Endothelial cell of umbilical vein (primary cell): ENCODE measurements at regions not wholly inside any gene's neighbourhood (a gene's known extent, or its start where the extent isn't known, plus 50 kb on each side); places are given as distances from the start of the nearest gene placed in this dataset.
"Not testable (repeated sequence)": the region's sequence is repeated elsewhere in the genome, so short reads cannot be mapped to it uniquely, and the experiment has no call there.

Source experiments
- BruUV-seq: library from RNA; stranded (reverse); fragments of 400-500 nt; replicated peaks from 2 replicates; lab custom pipeline; 2021; lab: Mats Ljungman, UMichigan
- CTCF ChIA-PET: fragments of 300-600, 350-600 bp; sonication (Branson Sonifier 250); formaldehyde crosslinking; loops from one replicate; lab custom pipeline; 2021; ENCODE audit warnings: antibody characterized with exemption, inconsistent platforms; lab: Charles Lee
- POLR2A ChIA-PET: fragments of 300-600, 350-600 bp; sonication (Branson Sonifier 250); formaldehyde crosslinking; loops from one replicate; lab custom pipeline; 2021; ENCODE audit warnings: antibody characterized with exemption, inconsistent platforms; lab: Charles Lee
- DNase-seq: peaks from one replicate; pipeline ENCODE4 v3.0.0-alpha.2; 2011; ENCODE audit warnings: low read depth, low spot score
- FAIRE-seq: peaks from 2 replicates; lab custom pipeline; 2011; peaks lifted over from hg19 to GRCh38; lab: Jason Lieb, UNC
- H2AFZ ChIP-seq: 2 replicates; pipeline ENCODE4 v1.6.0; 2012; ENCODE audit warnings: low read depth, low read length, control low read depth, inconsistent platforms
- H3K27ac ChIP-seq: 2 replicates; pipeline ENCODE4 v1.5.1; 2011; ENCODE audit warnings: low read depth, mild to moderate bottlenecking, control low read depth, low read length, moderate library complexity; ENCODE audit not compliant: insufficient read depth
- H3K27me3 ChIP-seq, 2 experiments: 2 replicates each; pipeline versions ENCODE4 v1.6.0 to v1.6.1; 2011; ENCODE audit warnings: low read length in 2 of 2, mixed read lengths in 1 of 2; ENCODE audit not compliant: control insufficient read depth in 2 of 2, insufficient read depth in 2 of 2
- H3K36me3 ChIP-seq, 2 experiments: 2 replicates in 1 of 2; 3 replicates in 1 of 2; pipeline ENCODE4 v1.5.1; 2011; ENCODE audit warnings: low read length in 2 of 2, mild to moderate bottlenecking in 1 of 2, moderate library complexity in 1 of 2; ENCODE audit not compliant: control insufficient read depth in 2 of 2, insufficient read depth in 2 of 2; ENCODE audit errors: extremely low read depth in 1 of 2
- H3K4me1 ChIP-seq: 3 replicates; pipeline ENCODE4 v1.5.1; 2011; ENCODE audit warnings: mild to moderate bottlenecking, low read length; ENCODE audit not compliant: control insufficient read depth, insufficient read depth; ENCODE audit errors: extremely low read depth
- H3K4me2 ChIP-seq: 2 replicates; pipeline ENCODE4 v1.6.1; 2011; ENCODE audit warnings: low read length, control low read depth, mixed read lengths; ENCODE audit not compliant: insufficient read depth
- H3K4me3 ChIP-seq, 3 experiments: fragments of 200-600 bp in 1 of 3; sonication (generic), shearing (Covaris generic) in 1 of 3; replicated peaks in 1 of 3; 2 replicates each; pipeline ENCODE4 v1.5.1; 2011 to 2016; ENCODE audit warnings: control low read depth in 3 of 3, low read length in 3 of 3, mild to moderate bottlenecking in 2 of 3, inconsistent platforms in 1 of 3, low read depth in 1 of 3, moderate library complexity in 1 of 3; ENCODE audit not compliant: insufficient read depth in 1 of 3
- H3K79me2 ChIP-seq: 2 replicates; pipeline ENCODE4 v1.6.0; 2012; ENCODE audit warnings: low read length, inconsistent platforms; ENCODE audit not compliant: control insufficient read depth, insufficient read depth
- H3K9ac ChIP-seq: replicated peaks from 2 replicates; pipeline ENCODE3; 2011; ENCODE audit warnings: low read length, control low read depth; ENCODE audit not compliant: insufficient read depth; ENCODE audit errors: extremely low read depth
- H3K9me1 ChIP-seq: replicated peaks from 3 replicates; pipeline ENCODE4 v1.6.0; 2011; ENCODE audit warnings: mild to moderate bottlenecking, low read length; ENCODE audit not compliant: control insufficient read depth, insufficient read depth; ENCODE audit errors: extremely low read depth
- H3K9me3 ChIP-seq: replicated peaks from 2 replicates; pipeline ENCODE4 v1.5.1; 2012; ENCODE audit warnings: low read length, inconsistent platforms; ENCODE audit not compliant: control insufficient read depth, insufficient read depth
- H4K20me1 ChIP-seq: replicated peaks from 2 replicates; pipeline ENCODE3; 2011; ENCODE audit warnings: mild to moderate bottlenecking, low read length; ENCODE audit not compliant: control insufficient read depth, insufficient read depth; ENCODE audit errors: extremely low read depth
- CTCF ChIP-seq, 2 donors: IDR thresholded peaks; 1 replicate in 1 of 2; 2 replicates in 1 of 2; pipeline ENCODE4 v1.5.1; 2011; ENCODE audit warnings: low read length in 2 of 2, mild to moderate bottlenecking in 2 of 2, moderate library complexity in 2 of 2, control low read depth in 1 of 2, inconsistent platforms in 1 of 2, low read depth in 1 of 2; ENCODE audit not compliant: insufficient read depth in 1 of 2; ENCODE audit errors: extremely low read depth in 1 of 2
- EZH2 ChIP-seq: IDR thresholded peaks from 2 replicates; pipeline ENCODE4 v1.6.1; 2012; ENCODE audit warnings: borderline replicate concordance, low read depth, mild to moderate bottlenecking, moderate library complexity, low read length, inconsistent platforms; ENCODE audit not compliant: severe bottlenecking
- FOS ChIP-seq: IDR thresholded peaks from 2 replicates; pipeline ENCODE4 v1.6.1; 2011; ENCODE audit warnings: mild to moderate bottlenecking, low read length, moderate library complexity, borderline replicate concordance; ENCODE audit not compliant: insufficient read depth
- GATA2 ChIP-seq: IDR thresholded peaks from 2 replicates; pipeline ENCODE4 v1.7.0; 2011; ENCODE audit warnings: low read depth, mild to moderate bottlenecking, moderate library complexity, mixed read lengths, low read length; ENCODE audit not compliant: insufficient read length, insufficient read depth
- JUN ChIP-seq: IDR thresholded peaks from 2 replicates; pipeline ENCODE4 v1.6.1; 2011; ENCODE audit warnings: borderline replicate concordance, low read depth; ENCODE audit not compliant: insufficient read length, insufficient read depth
- MAX ChIP-seq: IDR thresholded peaks from 2 replicates; pipeline ENCODE4 v1.6.1; 2011; ENCODE audit not compliant: insufficient read depth, insufficient read length
- MYC ChIP-seq: IDR thresholded peaks from one replicate; pipeline ENCODE4 v1.6.1; 2011; ENCODE audit warnings: mild to moderate bottlenecking, low read depth, low read length
- POLR2A ChIP-seq: IDR thresholded peaks from 2 replicates; pipeline ENCODE4 v1.6.1; 2012; ENCODE audit warnings: low read depth, mild to moderate bottlenecking, control low read depth, low read length
- POLR2AphosphoS5 ChIP-seq: IDR thresholded peaks from 2 replicates; pipeline ENCODE4 v1.6.1; 2012; ENCODE audit warnings: low read depth, mild to moderate bottlenecking, control low read depth, low read length, moderate library complexity; ENCODE audit not compliant: insufficient read depth
- dilution Hi-C: fragments of 300-500 bp; cut with MboI; formaldehyde crosslinking; loops from one replicate; pipeline ENCODE4 v1.15.0; 2019; ENCODE audit warnings: low sequenced_read_pairs; ENCODE audit not compliant: extremely low pct_ligation_motif_present
- intact Hi-C: fragments of 100-400 bp; cut with micrococcal nuclease; formaldehyde crosslinking; loops from one replicate; pipeline ENCODE4 v1.10.0; 2022

- H3K27ac ChIP-seq, H3K9me3 ChIP-seq, H3K9me1 ChIP-seq, DNase-seq, H4K20me1 ChIP-seq, POLR2A ChIA-PET, FAIRE-seq, H3K36me3 ChIP-seq, BruUV-seq, H3K27me3 ChIP-seq, H3K79me2 ChIP-seq, H3K9ac ChIP-seq, H2AFZ ChIP-seq, H3K4me1 ChIP-seq, dilution Hi-C loops, intact Hi-C loops, H3K4me3 ChIP-seq, H3K4me2 ChIP-seq: not testable (repeated sequence)
- CTCF ChIA-PET, result interaction anchor here (1.4 kb wide), 1 partner anchor 16 kb away, joined by 3 read pairs; no protein-coding TSS in a partner anchor
Measured at GRCh38 chr13:79887278-79887677, 406.3 kb downstream of the NDFIP2 start.

- no peak overlapping the region for H2AFZ ChIP-seq
- intact Hi-C loops (no loop called here), dilution Hi-C loops (no loop called here)
- no peak for FAIRE-seq
- H4K20me1 ChIP-seq, result no peaks in the 10 kb centered on the region
- H3K4me3 ChIP-seq, result no peak overlapping the region
- BruUV-seq, result no TSS peak
- no peak overlapping the region for H3K27ac ChIP-seq
- ChIA-PET CTCF (interaction anchor here (1.4 kb wide), 2 partner anchors 12 to 15 kb away, joined by 3 to 5 read pairs; no protein-coding TSS in a partner anchor), POLR2A (no interaction called here)
- H3K27me3 ChIP-seq, result no peaks in the 10 kb centered on the region
- H3K4me2 ChIP-seq, result no peak overlapping the region
- no peaks in the 10 kb centered on the region for H3K4me1 ChIP-seq
- H3K79me2 ChIP-seq, result no peaks in the 10 kb centered on the region
- no peak overlapping the region for H3K9ac ChIP-seq
- no peaks in the 10 kb centered on the region for H3K36me3 ChIP-seq
- no peak for TF ChIP-seq CTCF (IDR thresholded peaks at IDR 0.05; ENCODE audit: extremely low read depth in 1 of 2, insufficient read depth in 1 of 2, low read depth in 1 of 2, low read length in 2 of 2)
- TF ChIP-seq EZH2, result no peak
- no peak for TF ChIP-seq MYC
- TF ChIP-seq POLR2AphosphoS5, result no peak
- no peak for TF ChIP-seq POLR2A
- TF ChIP-seq GATA2, result no peak
- no peak for TF ChIP-seq JUN
- no peak for TF ChIP-seq FOS
- no peak for TF ChIP-seq MAX
- DNase-seq, result no peak
- H3K9me1 ChIP-seq, result no peaks in the 10 kb centered on the region
- H3K9me3 ChIP-seq, result no peaks in the 10 kb centered on the region
Measured at GRCh38 chr13:79886601-79887000, 405.6 kb downstream of the NDFIP2 start.
